Dedifferentiated amniotic fluid mesenchymal stem cell (primary cell): ENCODE measurements at regions not wholly inside any gene's neighbourhood (a gene's known extent, or its start where the extent isn't known, plus 50 kb on each side); places are given as distances from the start of the nearest gene placed in this dataset.
"Not testable (repeated sequence)": the region's sequence is repeated elsewhere in the genome, so short reads cannot be mapped to it uniquely, and the experiment has no call there.

Experiments
- DNase-seq: peaks from one replicate; pipeline ENCODE4 v3.0.0-alpha.2; 2016; ENCODE audit errors: extremely low spot score

- no peak for DNase-seq
Measured at GRCh38 chr12:131357185-131357747, 353.6 kb upstream of the SFSWAP start.

GRCh38 chr12:131357920-131358319, 353.0 kb upstream of the SFSWAP start:
- DNase-seq, result no peak

GRCh38 chr12:131362291-131363211, 348.3 kb upstream of the SFSWAP start:
- no peak for DNase-seq

GRCh38 chr12:131363393-131363792, 347.5 kb upstream of the SFSWAP start:
- DNase-seq, result no peak

GRCh38 chr12:131363841-131364495, 346.9 kb upstream of the SFSWAP start:
- no peak for DNase-seq

GRCh38 chr12:131364903-131365820, 345.7 kb upstream of the SFSWAP start:
- no peak for DNase-seq

- no peak for DNase-seq
Measured at GRCh38 chr12:131365821-131366260, 345.0 kb upstream of the SFSWAP start.

GRCh38 chr12:131366261-131366871, 344.5 kb upstream of the SFSWAP start:
- DNase-seq, result no peak

- not testable (repeated sequence) for DNase-seq
Measured at GRCh38 chr12:131367067-131367982, 343.6 kb upstream of the SFSWAP start.

- DNase-seq, result no peak
Measured at GRCh38 chr12:131367983-131368667, 342.8 kb upstream of the SFSWAP start.

GRCh38 chr12:131368668-131369071, 342.2 kb upstream of the SFSWAP start:
- no peak for DNase-seq

GRCh38 chr12:131369094-131369845, 341.6 kb upstream of the SFSWAP start:
- DNase-seq, result no peak

- DNase-seq, result no peak
Measured at GRCh38 chr12:131370321-131370720, 340.6 kb upstream of the SFSWAP start.

GRCh38 chr12:131370791-131371347, 340.0 kb upstream of the SFSWAP start:
- DNase-seq, result no peak

GRCh38 chr12:131371401-131372170, 339.3 kb upstream of the SFSWAP start:
- DNase-seq, result no peak

- no peak for DNase-seq
Measured at GRCh38 chr12:131372171-131372475, 338.8 kb upstream of the SFSWAP start.

- no peak for DNase-seq
Measured at GRCh38 chr12:131372706-131373195, 338.1 kb upstream of the SFSWAP start.
